ENCODE measurements at regions not wholly inside any gene's neighbourhood (a gene's known extent, or its start where the extent isn't known, plus 50 kb on each side); places are given as distances from the start of the nearest gene placed in this dataset.

GRCh38 chr3:56900801-56901200 is 99.1 kb upstream of the ARHGEF3 start:
- Histone ChIP-seq H3K36me3 (ENCODE audit: low read depth, missing control alignments) (no peaks in the 10 kb centered on the region), H3K4me1 (peaks cover 4% of the 10 kb centered on the region), H3K4me3 (no peak overlapping the region), H3K9me3 (no peaks in the 10 kb centered on the region), H3K27ac (no peak overlapping the region), H3K27me3 (no peaks in the 10 kb centered on the region)
- intact Hi-C loops (cut with DNase I; ENCODE audit: low total_unique reads): no loop called here
- TF ChIP-seq POLR2A (IDR thresholded peaks at IDR 0.05) (no peak), CTCF (IDR thresholded peaks at IDR 0.05) (no peak)
- DNase-seq: no peak
- WGBS, 2 donors: 0% methylated on average over 1 of the region's 1 CpG

GRCh38 chr3:56899851-56900250 is 98.1 kb upstream of the ARHGEF3 start:
- no peaks in the 10 kb centered on the region for H3K27me3 ChIP-seq
- no peak overlapping the region for H3K4me3 ChIP-seq
- intact Hi-C loops (cut with DNase I; ENCODE audit: low total_unique reads): no loop called here
- 75 to 79% methylated on average over 6 of the region's 6 CpGs for WGBS, 2 donors
- DNase-seq: no peak
- no peaks in the 10 kb centered on the region for H3K9me3 ChIP-seq
- H3K4me1 ChIP-seq: peaks cover 8% of the 10 kb centered on the region
- no peak overlapping the region for H3K27ac ChIP-seq
- H3K36me3 ChIP-seq (ENCODE audit: low read depth, missing control alignments): no peaks in the 10 kb centered on the region
- TF ChIP-seq CTCF (IDR thresholded peaks at IDR 0.05) (no peak), POLR2A (IDR thresholded peaks at IDR 0.05) (no peak)

- intact Hi-C loops (cut with DNase I; ENCODE audit: low total_unique reads): no loop called here
- TF ChIP-seq CTCF (IDR thresholded peaks at IDR 0.05) (no peak), POLR2A (IDR thresholded peaks at IDR 0.05) (no peak)
- DNase-seq: no peak
Measured at GRCh38 chr3:56899078-56899477, 97.3 kb upstream of the ARHGEF3 start.

GRCh38 chr3:56896357-56896756 is 94.6 kb upstream of the ARHGEF3 start:
- Histone ChIP-seq H3K27me3 (no peaks in the 10 kb centered on the region), H3K4me3 (no peak overlapping the region), H3K4me1 (peaks cover 8% of the 10 kb centered on the region), H3K36me3 (ENCODE audit: low read depth, missing control alignments) (no peaks in the 10 kb centered on the region), H3K27ac (no peak overlapping the region), H3K9me3 (no peaks in the 10 kb centered on the region)
- no peak for TF ChIP-seq POLR2A (IDR thresholded peaks at IDR 0.05)
- no peak for TF ChIP-seq CTCF (IDR thresholded peaks at IDR 0.05)
- intact Hi-C loops (cut with DNase I; ENCODE audit: low total_unique reads): no loop called here
- DNase-seq: no peak
- WGBS, 2 donors: 54 to 67% methylated on average over 3 of the region's 3 CpGs

More at GRCh38 chr3:56899078-56899477, 97.3 kb upstream of the ARHGEF3 start:
- no peak overlapping the region for H3K4me3 ChIP-seq
- H3K9me3 ChIP-seq: no peaks in the 10 kb centered on the region
- no peaks in the 10 kb centered on the region for H3K27me3 ChIP-seq
- no peaks in the 10 kb centered on the region for H3K36me3 ChIP-seq (ENCODE audit: low read depth, missing control alignments)
- H3K4me1 ChIP-seq: peaks cover 8% of the 10 kb centered on the region
- no peak overlapping the region for H3K27ac ChIP-seq
- WGBS, 2 donors: 83 to 85% methylated on average over 6 of the region's 6 CpGs

GRCh38 chr3:56894881-56895431 is 93.2 kb upstream of the ARHGEF3 start:
- no peak for TF ChIP-seq CTCF (IDR thresholded peaks at IDR 0.05)
- no peak for TF ChIP-seq POLR2A (IDR thresholded peaks at IDR 0.05)
- intact Hi-C loops (cut with DNase I; ENCODE audit: low total_unique reads): no loop called here
- Histone ChIP-seq H3K27me3 (no peaks in the 10 kb centered on the region), H3K36me3 (ENCODE audit: low read depth, missing control alignments) (no peaks in the 10 kb centered on the region), H3K4me3 (no peak overlapping the region), H3K4me1 (peaks cover 12% of the 10 kb centered on the region), H3K9me3 (no peaks in the 10 kb centered on the region), H3K27ac (no peak overlapping the region)
- no peak for DNase-seq
- WGBS, 2 donors: 74 to 78% methylated on average over 10 of the region's 10 CpGs
